Spleen (tissue), 7 donors: ENCODE measurements at regions not wholly inside any gene's neighbourhood (a gene's known extent, or its start where the extent isn't known, plus 50 kb on each side); places are given as distances from the start of the nearest gene placed in this dataset.

Experiments
- CTCF ChIP-seq, 11 experiments: fragments of 200-600 bp in 7 of 11; fragments of 450-650 bp in 4 of 11; sonication (generic) in 4 of 11; IDR thresholded peaks in 8 of 11; conservative IDR thresholded peaks in 3 of 11; 1 replicate in 7 of 11; 2 replicates in 4 of 11; pipeline versions ENCODE4 v1.4.0 to v1.8.0; 2016 to 2021; ENCODE audit warnings: antibody characterized with exemption in 11 of 11, inconsistent platforms in 4 of 11, mild to moderate bottlenecking in 1 of 11
- POLR2A ChIP-seq, 3 donors: fragments of 450-650 bp; IDR thresholded peaks; one replicate each; pipeline ENCODE4 v1.5.1; 2017; ENCODE audit warnings: antibody characterized with exemption in 3 of 3, mild to moderate bottlenecking in 1 of 3
- donor health status: DM: no; HTN: no; CAD: no; lungs with moderate emphysema.
- donor health status: DM: no; HTN: no; CAD: no.
- donor health status: DM: no; HTN: no; CAD: no.

DNA sequence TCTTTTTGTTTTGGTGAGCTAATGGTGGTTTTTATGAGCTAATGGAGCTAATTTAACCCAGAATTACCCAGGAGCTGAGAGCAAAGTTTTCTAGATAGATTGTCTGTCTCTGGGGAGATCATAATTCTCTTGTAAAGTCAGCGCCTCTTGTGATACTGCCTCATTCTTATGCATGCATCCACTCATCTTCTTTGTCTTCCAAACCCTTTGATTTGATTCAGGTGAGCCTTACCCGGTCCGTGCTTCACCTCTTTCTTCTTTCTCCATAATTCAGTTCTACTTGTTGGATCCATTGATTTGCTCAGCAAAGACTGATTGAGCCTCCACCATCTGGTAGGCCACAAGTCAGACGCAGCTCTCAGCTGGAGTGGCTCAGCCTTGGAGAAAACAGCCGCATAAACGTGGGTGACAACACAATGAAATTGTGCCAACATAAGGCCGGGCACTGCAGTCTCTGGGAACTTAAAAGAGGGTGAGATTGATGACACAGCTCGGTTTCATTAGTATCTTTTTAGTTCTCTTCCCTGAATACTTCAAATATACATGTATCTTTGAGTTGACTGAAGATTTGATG, 158.5 kb upstream of the SH3BP4 start:
- TF ChIP-seq POLR2A (IDR thresholded peaks at IDR 0.05) (no peak), CTCF (IDR thresholded peaks at IDR 0.05 in 8 of 11, conservative IDR thresholded peaks at IDR 0.05 in 3 of 11) (no peak)
